NB4 (cell line): ENCODE measurements at regions not wholly inside any gene's neighbourhood (a gene's known extent, or its start where the extent isn't known, plus 50 kb on each side); places are given as distances from the start of the nearest gene placed in this dataset.

Experiments used
- MYC ChIP-seq: IDR thresholded peaks from 2 replicates; pipeline ENCODE4 v1.6.1; 2011; ENCODE audit warnings: low read depth, low read length
- POLR2A ChIP-seq: IDR thresholded peaks from 2 replicates; pipeline ENCODE4 v1.6.1; 2011; ENCODE audit warnings: mild to moderate bottlenecking; ENCODE audit not compliant: insufficient read length; ENCODE audit errors: extremely low read depth
- TF ChIP-seq, protein P1 (sequence below): IDR thresholded peaks from one replicate; pipeline ENCODE4 v1.5.1; 2012; ENCODE audit warnings: low read depth, low read length
- TF ChIP-seq, protein P2 (sequence below): IDR thresholded peaks from 2 replicates; pipeline ENCODE4 v1.6.1; 2011; ENCODE audit warnings: low read depth, low read length

DNA sequence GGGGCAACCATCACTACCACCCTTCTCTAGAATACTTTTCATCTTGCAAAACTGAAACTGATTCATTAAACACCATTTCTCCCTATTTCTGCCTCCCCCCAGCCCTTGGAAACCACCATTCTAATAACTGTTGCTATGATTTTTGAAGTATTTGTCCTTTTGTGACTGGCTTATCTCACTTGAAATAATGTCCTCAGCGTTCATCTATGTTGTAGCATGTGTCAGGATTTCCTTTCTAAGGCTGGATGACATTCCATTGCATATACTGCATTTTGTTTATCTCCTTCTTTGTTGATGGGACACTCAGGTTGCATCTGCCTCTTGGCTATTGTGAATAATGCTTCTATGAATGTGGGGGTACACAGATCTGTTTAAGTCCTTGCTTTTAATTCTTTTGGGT is 327.6 kb upstream of the ZNF32 start:
- TF ChIP-seq POLR2A (no peak), MYC (no peak)
- TF ChIP-seq, protein P1, sequence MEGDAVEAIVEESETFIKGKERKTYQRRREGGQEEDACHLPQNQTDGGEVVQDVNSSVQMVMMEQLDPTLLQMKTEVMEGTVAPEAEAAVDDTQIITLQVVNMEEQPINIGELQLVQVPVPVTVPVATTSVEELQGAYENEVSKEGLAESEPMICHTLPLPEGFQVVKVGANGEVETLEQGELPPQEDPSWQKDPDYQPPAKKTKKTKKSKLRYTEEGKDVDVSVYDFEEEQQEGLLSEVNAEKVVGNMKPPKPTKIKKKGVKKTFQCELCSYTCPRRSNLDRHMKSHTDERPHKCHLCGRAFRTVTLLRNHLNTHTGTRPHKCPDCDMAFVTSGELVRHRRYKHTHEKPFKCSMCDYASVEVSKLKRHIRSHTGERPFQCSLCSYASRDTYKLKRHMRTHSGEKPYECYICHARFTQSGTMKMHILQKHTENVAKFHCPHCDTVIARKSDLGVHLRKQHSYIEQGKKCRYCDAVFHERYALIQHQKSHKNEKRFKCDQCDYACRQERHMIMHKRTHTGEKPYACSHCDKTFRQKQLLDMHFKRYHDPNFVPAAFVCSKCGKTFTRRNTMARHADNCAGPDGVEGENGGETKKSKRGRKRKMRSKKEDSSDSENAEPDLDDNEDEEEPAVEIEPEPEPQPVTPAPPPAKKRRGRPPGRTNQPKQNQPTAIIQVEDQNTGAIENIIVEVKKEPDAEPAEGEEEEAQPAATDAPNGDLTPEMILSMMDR = no peak
- TF ChIP-seq, protein P2, sequence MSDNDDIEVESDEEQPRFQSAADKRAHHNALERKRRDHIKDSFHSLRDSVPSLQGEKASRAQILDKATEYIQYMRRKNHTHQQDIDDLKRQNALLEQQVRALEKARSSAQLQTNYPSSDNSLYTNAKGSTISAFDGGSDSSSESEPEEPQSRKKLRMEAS = no peak
